HCT116 (cell line): ENCODE measurements at regions not wholly inside any gene's neighbourhood (a gene's known extent, or its start where the extent isn't known, plus 50 kb on each side); places are given as distances from the start of the nearest gene placed in this dataset.

ENCODE experiments used
- ATAC-seq: fragments of 200-7000 bp; cut with Tn5 transposase; 2 replicates; pipeline ENCODE4 v1.9.1; 2020; ENCODE audit warnings: mild to moderate bottlenecking, moderate library complexity
- BruUV-seq: library from RNA; stranded (reverse); fragments of 400-500 nt; replicated peaks from 2 replicates; lab custom pipeline; 2021; lab: Mats Ljungman, UMichigan
- CTCF ChIA-PET: fragments of 300-600 bp; sonication (Branson Sonifier 250); formaldehyde crosslinking; loops from one replicate; lab custom pipeline; 2021; ENCODE audit warnings: antibody characterized with exemption; lab: Charles Lee
- POLR2A ChIA-PET: fragments of 300-600, 350-600 bp; sonication (Branson Sonifier 250); formaldehyde crosslinking; loops from one replicate; lab custom pipeline; 2021; ENCODE audit warnings: antibody characterized with exemption; lab: Charles Lee
- RAD21 ChIA-PET, 2 experiments: fragments of 300-600 bp; sonication (Branson Sonifier 250); formaldehyde crosslinking; loops; one replicate each; lab custom pipeline; 2023; ENCODE audit warnings: low total read pairs in 2 of 2; ENCODE audit not compliant: uncharacterized antibody in 2 of 2, unreplicated experiment in 2 of 2, low non-redundant PET in 1 of 2; lab: Charles Lee
- DNase-seq: peaks from one replicate; pipeline ENCODE4 v3.0.0-alpha.2; 2010; ENCODE audit warnings: low read depth, low spot score
- H2AFZ ChIP-seq: fragments of 200-600 bp; shearing (Covaris generic), sonication (generic); 2 replicates; pipeline ENCODE4 v1.6.1; 2017; ENCODE audit warnings: low read depth, mixed run types, mixed read lengths, antibody characterized with exemption, low read length; ENCODE audit not compliant: poor library complexity, severe bottlenecking
- H3K27ac ChIP-seq: 2 replicates; pipeline ENCODE4 v1.5.1; 2012; ENCODE audit warnings: low read depth, low read length
- H3K27me3 ChIP-seq: fragments of 200-600 bp; sonication (generic); 2 replicates; pipeline ENCODE4 v1.6.1; 2016; ENCODE audit warnings: mixed run types, low read length, mixed read lengths; ENCODE audit not compliant: insufficient read depth
- H3K36me3 ChIP-seq, 2 experiments: fragments of 200-500 bp in 1 of 2; fragments of 200-600 bp in 1 of 2; sonication (Bioruptor generic) in 1 of 2; sonication (generic) in 1 of 2; 2 replicates each; pipeline versions ENCODE4 v1.5.1 to v1.6.1; 2014 to 2016; ENCODE audit warnings: low read length in 2 of 2, inconsistent platforms in 1 of 2, mixed read lengths in 1 of 2, mixed run types in 1 of 2; ENCODE audit not compliant: insufficient read depth in 2 of 2, control insufficient read depth in 1 of 2
- H3K4me1 ChIP-seq, 2 experiments: fragments of 200-600 bp in 1 of 2; sonication (generic) in 1 of 2; 2 replicates each; pipeline versions ENCODE4 v1.5.1 to v1.6.1; 2012 to 2017; ENCODE audit warnings: low read length in 2 of 2, inconsistent platforms in 1 of 2, mild to moderate bottlenecking in 1 of 2, mixed read lengths in 1 of 2, mixed run types in 1 of 2, moderate library complexity in 1 of 2; ENCODE audit not compliant: insufficient read depth in 2 of 2, control insufficient read depth in 1 of 2
- H3K4me2 ChIP-seq: fragments of 200-600 bp; sonication (generic); 2 replicates; pipeline ENCODE4 v1.6.1; 2017; ENCODE audit warnings: mixed run types, low read length, mixed read lengths
- H3K4me3 ChIP-seq, 2 experiments: fragments of 200-600 bp in 1 of 2; sonication (generic) in 1 of 2; replicated peaks in 1 of 2; 2 replicates each; pipeline ENCODE4 v1.5.1; 2011 to 2016; ENCODE audit warnings: low read length in 2 of 2, control low read depth in 1 of 2, low read depth in 1 of 2, mild to moderate bottlenecking in 1 of 2, mixed read lengths in 1 of 2, mixed run types in 1 of 2
- H3K79me2 ChIP-seq: fragments of 200-600 bp; sonication (generic); 2 replicates; pipeline ENCODE4 v1.6.1; 2017; ENCODE audit warnings: mild to moderate bottlenecking, mixed run types, low read length, moderate library complexity, mixed read lengths; ENCODE audit not compliant: insufficient read depth
- H3K9ac ChIP-seq: fragments of 200-600 bp; sonication (generic); 2 replicates; pipeline ENCODE4 v1.6.1; 2016; ENCODE audit warnings: low read length, mixed read lengths
- H3K9me2 ChIP-seq: fragments of 200-600 bp; sonication (generic), shearing (Covaris generic); 2 replicates; pipeline ENCODE4 v1.6.1; 2017; ENCODE audit warnings: mixed run types, mild to moderate bottlenecking, moderate library complexity; ENCODE audit not compliant: insufficient read depth
- H3K9me3 ChIP-seq, 2 experiments: fragments of 200-500 bp in 1 of 2; fragments of 200-600 bp in 1 of 2; sonication (Bioruptor generic) in 1 of 2; sonication (generic) in 1 of 2; 2 replicates each; pipeline ENCODE4 v1.6.1; 2014 to 2017; ENCODE audit warnings: low read length in 2 of 2, mixed read lengths in 2 of 2, inconsistent platforms in 1 of 2, low read depth in 1 of 2, mild to moderate bottlenecking in 1 of 2, mixed run types in 1 of 2, moderate library complexity in 1 of 2; ENCODE audit not compliant: control insufficient read depth in 1 of 2, insufficient read depth in 1 of 2
- H4K20me1 ChIP-seq: fragments of 200-600 bp; sonication (generic), shearing (Covaris generic); 2 replicates; pipeline ENCODE4 v1.6.1; 2017; ENCODE audit warnings: mixed run types, mild to moderate bottlenecking, moderate library complexity; ENCODE audit not compliant: insufficient read depth
- ATF3 ChIP-seq: IDR thresholded peaks from 2 replicates; pipeline ENCODE4 v1.6.1; 2012
- EGR1 ChIP-seq: IDR thresholded peaks from 2 replicates; pipeline ENCODE4 v1.6.1; 2012; ENCODE audit warnings: low read depth
- FOSL1 ChIP-seq: IDR thresholded peaks from 2 replicates; pipeline ENCODE4 v1.6.1; 2012; ENCODE audit warnings: low read depth
- RAD21 ChIP-seq: IDR thresholded peaks from 2 replicates; pipeline ENCODE4 v1.6.1; 2012; ENCODE audit warnings: low read depth, mild to moderate bottlenecking
- SRF ChIP-seq: IDR thresholded peaks from 2 replicates; pipeline ENCODE4 v1.6.1; 2012; ENCODE audit warnings: low read depth
- YY1 ChIP-seq: IDR thresholded peaks from 2 replicates; pipeline ENCODE4 v1.6.1; 2011; ENCODE audit warnings: low read length, low read depth, moderate library complexity, mild to moderate bottlenecking; ENCODE audit not compliant: insufficient replicate concordance; ENCODE audit errors: extremely low read depth
- ZNF274 ChIP-seq: fragments of 200-500 bp; sonication (Bioruptor generic); IDR thresholded peaks from 2 replicates; pipeline ENCODE4 v1.6.1; 2014; ENCODE audit warnings: mild to moderate bottlenecking, low read depth, low read length, inconsistent platforms
- intact Hi-C: fragments of 100-400 bp; cut with micrococcal nuclease; formaldehyde crosslinking; loops from 2 replicates; pipeline ENCODE4 v1.10.0; 2022
- TF ChIP-seq, protein P1 (sequence below): IDR thresholded peaks from 2 replicates; pipeline ENCODE4 v1.6.1; 2011; ENCODE audit warnings: mild to moderate bottlenecking, low read length, moderate library complexity; ENCODE audit not compliant: insufficient replicate concordance; ENCODE audit errors: extremely low read depth

GRCh38 chr18:78781601-78781960 lies 198.0 kb upstream of the SALL3 start:
- Histone ChIP-seq H3K9ac (no peak overlapping the region), H3K9me3 (no peaks in the 10 kb centered on the region), H4K20me1 (no peaks in the 10 kb centered on the region), H3K36me3 (no peaks in the 10 kb centered on the region), H3K4me2 (no peak overlapping the region), H3K27ac (no peak overlapping the region)
- CTCF ChIA-PET: no interaction called here
- RAD21 ChIA-PET: no interaction called here
- ATAC-seq (no peak), DNase-seq (no peak)
- BruUV-seq: no TSS peak
- TF ChIP-seq EGR1 (no peak), FOSL1 (no peak), SRF (no peak), RAD21 (no peak), ATF3 (no peak), ZNF274 (no peak)
- TF ChIP-seq, protein P1, sequence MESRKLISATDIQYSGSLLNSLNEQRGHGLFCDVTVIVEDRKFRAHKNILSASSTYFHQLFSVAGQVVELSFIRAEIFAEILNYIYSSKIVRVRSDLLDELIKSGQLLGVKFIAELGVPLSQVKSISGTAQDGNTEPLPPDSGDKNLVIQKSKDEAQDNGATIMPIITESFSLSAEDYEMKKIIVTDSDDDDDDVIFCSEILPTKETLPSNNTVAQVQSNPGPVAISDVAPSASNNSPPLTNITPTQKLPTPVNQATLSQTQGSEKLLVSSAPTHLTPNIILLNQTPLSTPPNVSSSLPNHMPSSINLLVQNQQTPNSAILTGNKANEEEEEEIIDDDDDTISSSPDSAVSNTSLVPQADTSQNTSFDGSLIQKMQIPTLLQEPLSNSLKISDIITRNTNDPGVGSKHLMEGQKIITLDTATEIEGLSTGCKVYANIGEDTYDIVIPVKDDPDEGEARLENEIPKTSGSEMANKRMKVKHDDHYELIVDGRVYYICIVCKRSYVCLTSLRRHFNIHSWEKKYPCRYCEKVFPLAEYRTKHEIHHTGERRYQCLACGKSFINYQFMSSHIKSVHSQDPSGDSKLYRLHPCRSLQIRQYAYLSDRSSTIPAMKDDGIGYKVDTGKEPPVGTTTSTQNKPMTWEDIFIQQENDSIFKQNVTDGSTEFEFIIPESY: no peak
- TF ChIP-seq, all 23 proteins: peak for 0
- no peak overlapping the region for H2AFZ ChIP-seq
- H3K4me1 ChIP-seq: no peaks in the 10 kb centered on the region
- H3K9me2 ChIP-seq: no peaks in the 10 kb centered on the region
- intact Hi-C loops: no loop called here
- no peak overlapping the region for H3K4me3 ChIP-seq
- POLR2A ChIA-PET: no interaction called here
- no peaks in the 10 kb centered on the region for H3K79me2 ChIP-seq
- 0 out of 2 replicates have a peak, but pooled peaks cover 3% of the 10 kb centered on the region for H3K27me3 ChIP-seq

GRCh38 chr18:78782951-78783563 lies 196.6 kb upstream of the SALL3 start:
- no peaks in the 10 kb centered on the region for H3K9me3 ChIP-seq
- H3K27me3 ChIP-seq: 0 out of 2 replicates have a peak, but pooled peaks cover 4% of the 10 kb centered on the region
- no peak for TF ChIP-seq YY1
- H3K36me3 ChIP-seq: no peaks in the 10 kb centered on the region
- CTCF ChIA-PET: no interaction called here
- BruUV-seq: no TSS peak
- DNase-seq (no peak), ATAC-seq (no peak)
- no peaks in the 10 kb centered on the region for H3K4me1 ChIP-seq
- RAD21 ChIA-PET: no interaction called here
- intact Hi-C loops: no loop called here
- no peak overlapping the region for H3K4me3 ChIP-seq
- no peak overlapping the region for H3K4me2 ChIP-seq
- no peaks in the 10 kb centered on the region for H4K20me1 ChIP-seq
- no peak overlapping the region for H2AFZ ChIP-seq
- H3K9ac ChIP-seq: no peak overlapping the region
- no peak overlapping the region for H3K27ac ChIP-seq
- H3K79me2 ChIP-seq: no peaks in the 10 kb centered on the region
- H3K9me2 ChIP-seq: no peaks in the 10 kb centered on the region
- POLR2A ChIA-PET: no interaction called here
